NB4 (cell line): ENCODE measurements at regions not wholly inside any gene's neighbourhood (a gene's known extent, or its start where the extent isn't known, plus 50 kb on each side); places are given as distances from the start of the nearest gene placed in this dataset.

Experiments
- POLR2A ChIP-seq: IDR thresholded peaks from 2 replicates; pipeline ENCODE4 v1.6.1; 2011; ENCODE audit warnings: mild to moderate bottlenecking; ENCODE audit not compliant: insufficient read length; ENCODE audit errors: extremely low read depth
- TF ChIP-seq, protein P1 (sequence below): IDR thresholded peaks from one replicate; pipeline ENCODE4 v1.5.1; 2012; ENCODE audit warnings: low read depth, low read length

DNA sequence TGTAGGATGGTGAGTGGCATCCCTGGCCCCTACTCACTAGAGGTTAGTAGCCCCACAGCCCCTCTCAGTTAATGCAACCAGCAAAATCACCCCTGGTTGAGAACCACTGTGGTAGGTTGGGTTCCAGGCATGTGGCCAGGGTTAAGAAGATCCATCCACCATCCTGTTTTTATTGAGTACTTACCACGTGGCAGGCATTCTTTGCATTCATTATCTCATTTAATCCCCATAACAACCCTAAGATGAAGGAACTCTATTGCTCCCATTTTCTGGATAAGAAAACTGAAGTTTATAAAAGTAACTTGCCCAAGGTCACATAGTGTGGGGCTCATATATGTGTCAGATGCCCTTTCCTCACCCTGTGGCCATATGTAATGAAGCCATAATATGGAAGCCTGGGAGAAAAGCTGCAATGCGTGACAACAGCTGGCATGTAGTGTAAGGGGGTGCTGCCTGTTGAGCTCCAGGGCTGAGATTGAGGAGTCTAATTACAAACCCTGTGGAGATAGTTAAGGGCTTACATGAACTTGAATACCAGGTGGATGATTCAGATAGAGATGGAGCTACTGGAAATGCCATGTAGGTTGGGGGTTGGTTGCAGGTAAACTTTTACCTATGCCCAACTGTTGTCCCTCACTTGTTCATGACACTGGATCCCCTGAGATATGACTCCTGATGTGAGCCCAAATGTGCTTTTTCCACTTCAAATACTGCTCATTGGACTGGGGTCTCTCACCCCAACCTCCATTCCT is 100.2 kb upstream of the PGRMC2 start:
- TF ChIP-seq, protein P1, sequence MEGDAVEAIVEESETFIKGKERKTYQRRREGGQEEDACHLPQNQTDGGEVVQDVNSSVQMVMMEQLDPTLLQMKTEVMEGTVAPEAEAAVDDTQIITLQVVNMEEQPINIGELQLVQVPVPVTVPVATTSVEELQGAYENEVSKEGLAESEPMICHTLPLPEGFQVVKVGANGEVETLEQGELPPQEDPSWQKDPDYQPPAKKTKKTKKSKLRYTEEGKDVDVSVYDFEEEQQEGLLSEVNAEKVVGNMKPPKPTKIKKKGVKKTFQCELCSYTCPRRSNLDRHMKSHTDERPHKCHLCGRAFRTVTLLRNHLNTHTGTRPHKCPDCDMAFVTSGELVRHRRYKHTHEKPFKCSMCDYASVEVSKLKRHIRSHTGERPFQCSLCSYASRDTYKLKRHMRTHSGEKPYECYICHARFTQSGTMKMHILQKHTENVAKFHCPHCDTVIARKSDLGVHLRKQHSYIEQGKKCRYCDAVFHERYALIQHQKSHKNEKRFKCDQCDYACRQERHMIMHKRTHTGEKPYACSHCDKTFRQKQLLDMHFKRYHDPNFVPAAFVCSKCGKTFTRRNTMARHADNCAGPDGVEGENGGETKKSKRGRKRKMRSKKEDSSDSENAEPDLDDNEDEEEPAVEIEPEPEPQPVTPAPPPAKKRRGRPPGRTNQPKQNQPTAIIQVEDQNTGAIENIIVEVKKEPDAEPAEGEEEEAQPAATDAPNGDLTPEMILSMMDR = no peak
- TF ChIP-seq POLR2A = no peak
